Large intestine (tissue), 3 donors: ENCODE measurements at regions not wholly inside any gene's neighbourhood (a gene's known extent, or its start where the extent isn't known, plus 50 kb on each side); places are given as distances from the start of the nearest gene placed in this dataset.

Source experiments
- DNase-seq, 2 donors: peaks; one replicate each; pipeline versions ENCODE4 v3.0.0 to v3.0.0-alpha.2; 2013
- H3K27ac ChIP-seq: one replicate; pipeline ENCODE4 v1.5.1; 2013; ENCODE audit warnings: low read length
- H3K27me3 ChIP-seq: 2 replicates; pipeline ENCODE4 v1.6.1; 2013; ENCODE audit warnings: low read length; ENCODE audit not compliant: control insufficient read depth, insufficient read depth
- H3K36me3 ChIP-seq: 2 replicates; pipeline ENCODE4 v1.6.1; 2013; ENCODE audit warnings: low read length; ENCODE audit not compliant: control insufficient read depth, insufficient read depth
- H3K4me1 ChIP-seq: one replicate; pipeline ENCODE4 v1.6.1; 2013; ENCODE audit warnings: low read length; ENCODE audit not compliant: control insufficient read depth, insufficient read depth
- H3K4me3 ChIP-seq: one replicate; pipeline ENCODE4 v1.5.1; 2013; ENCODE audit warnings: low read length
- H3K9me3 ChIP-seq: one replicate; pipeline ENCODE4 v1.6.1; 2013; ENCODE audit warnings: mild to moderate bottlenecking, low read depth, low read length, moderate library complexity; ENCODE audit not compliant: control insufficient read depth
- WGBS: methylation state at CpG from one replicate; pipeline ENCODE4 v1.1.5; 2013; ENCODE audit warnings: low lambda C conversion rate; ENCODE audit not compliant: insufficient coverage; 5-methylcytosine and 5-hydroxymethylcytosine counted together

DNA sequence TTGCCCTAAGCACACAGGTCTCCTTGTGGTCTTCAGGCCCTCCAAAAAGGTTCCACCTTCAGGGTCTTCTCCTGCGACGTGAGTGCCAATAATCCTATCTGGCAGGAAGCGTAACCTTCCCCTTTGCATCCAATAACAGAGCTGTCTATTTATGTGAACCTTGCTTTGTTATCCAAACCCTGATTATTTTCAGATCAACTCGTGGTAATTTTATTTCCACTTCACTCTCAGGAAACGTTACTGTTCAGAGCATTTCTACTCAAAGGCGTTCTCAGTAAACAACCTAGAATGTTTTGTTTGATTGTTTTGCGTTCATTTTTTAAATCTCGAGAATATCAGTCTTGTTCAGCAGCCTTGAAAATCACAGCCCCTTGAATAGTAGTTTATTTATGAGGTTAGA is 232.3 kb upstream of the KLF6 start:
- Histone ChIP-seq H3K27ac (no peak overlapping the region), H3K4me1 (no peaks in the 10 kb centered on the region), H3K9me3 (no peaks in the 10 kb centered on the region), H3K27me3 (no peaks in the 10 kb centered on the region), H3K4me3 (no peak overlapping the region), H3K36me3 (no peaks in the 10 kb centered on the region)
- DNase-seq = no peak
- 82% methylated on average over 2 of the region's 8 CpGs for WGBS

DNA sequence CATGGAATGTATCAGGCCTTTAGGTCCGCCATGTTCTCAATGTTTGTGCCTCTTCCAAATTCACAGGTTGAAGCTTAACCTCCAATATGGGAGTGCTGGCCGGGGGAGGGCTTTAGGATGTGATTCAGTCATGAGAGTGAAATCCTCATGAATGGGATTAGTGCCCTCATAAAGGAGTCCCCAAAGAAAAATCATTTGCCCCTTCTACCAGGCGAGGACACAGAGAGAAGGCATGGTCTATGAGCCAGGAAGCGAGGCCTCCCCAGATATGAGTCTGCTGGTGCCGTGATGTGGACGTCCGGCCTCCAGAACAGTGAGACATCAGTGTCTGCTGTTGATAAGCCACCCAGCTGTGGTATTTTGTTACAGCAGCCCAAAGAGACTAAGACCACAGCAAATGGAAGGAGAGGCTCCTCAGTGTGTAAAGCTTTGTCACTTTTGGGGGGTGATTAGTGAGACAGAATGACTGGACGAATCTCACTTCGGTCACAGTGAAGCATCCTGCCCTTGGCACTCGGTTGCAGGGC is 231.3 kb upstream of the KLF6 start:
- H3K36me3 ChIP-seq = no peaks in the 10 kb centered on the region
- H3K4me3 ChIP-seq = no peak overlapping the region
- DNase-seq = no peak
- no peaks in the 10 kb centered on the region for H3K27me3 ChIP-seq
- no peaks in the 10 kb centered on the region for H3K9me3 ChIP-seq
- whole genome bisulfite sequencing = no CpG with 5 or more reads among the region's 10 CpGs
- no peaks in the 10 kb centered on the region for H3K4me1 ChIP-seq
- H3K27ac ChIP-seq = no peak overlapping the region

DNA sequence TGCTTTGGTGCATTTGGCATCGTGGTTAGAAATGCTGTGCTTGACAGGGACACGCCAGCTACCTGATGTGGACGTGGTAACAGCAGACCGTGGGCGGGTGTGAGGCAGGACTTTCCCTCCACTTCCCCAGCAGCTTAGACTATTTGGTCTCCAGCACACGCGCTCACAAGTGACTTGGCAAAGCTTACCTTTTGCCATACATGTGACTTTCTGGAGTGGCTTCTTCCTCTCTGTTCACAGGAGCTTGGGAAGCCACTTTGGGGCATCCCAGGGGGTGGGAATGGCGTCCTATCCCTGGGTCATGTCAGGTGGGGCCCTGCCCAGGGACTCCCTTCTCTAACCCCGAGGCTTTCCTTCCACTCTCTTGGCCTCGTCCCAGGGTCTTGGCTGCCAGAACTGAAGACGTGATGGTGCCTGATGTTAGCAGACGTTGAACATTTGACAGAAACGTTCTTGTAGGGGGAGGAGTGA is 228.7 kb upstream of the KLF6 start:
- Histone ChIP-seq H3K27ac (no peak overlapping the region), H3K36me3 (no peaks in the 10 kb centered on the region), H3K27me3 (no peaks in the 10 kb centered on the region), H3K4me3 (no peak overlapping the region), H3K9me3 (no peaks in the 10 kb centered on the region), H3K4me1 (no peaks in the 10 kb centered on the region)
- peak in 1 of 2 donors; percentile 11 for DNase-seq
- WGBS = 80% methylated on average over 1 of the region's 13 CpGs

DNA sequence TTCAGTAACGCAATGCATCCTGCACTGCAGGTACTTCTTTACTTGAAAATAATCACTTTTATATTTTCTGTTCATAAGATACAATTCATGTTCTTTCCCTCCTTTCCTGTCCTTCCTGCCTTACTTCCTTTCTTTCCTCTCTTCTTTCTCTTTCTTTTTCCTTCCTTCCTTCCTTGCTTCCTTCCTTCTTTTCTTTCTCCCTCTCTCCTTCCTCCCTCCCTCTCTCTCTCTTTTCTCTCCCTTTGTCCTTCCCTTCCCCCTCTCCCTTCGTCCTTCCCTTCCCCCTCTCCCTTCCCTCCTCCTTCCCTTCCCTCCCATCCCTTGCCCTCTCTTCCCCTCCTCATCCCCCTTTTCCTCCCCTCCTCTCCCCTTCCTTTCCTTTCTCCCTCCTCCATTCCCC is 227.8 kb upstream of the KLF6 start:
- WGBS = 83% methylated on average over 2 of the region's 2 CpGs
- Histone ChIP-seq H3K9me3 (no peaks in the 10 kb centered on the region), H3K27ac (no peak overlapping the region), H3K27me3 (no peaks in the 10 kb centered on the region), H3K36me3 (no peaks in the 10 kb centered on the region), H3K4me1 (no peaks in the 10 kb centered on the region), H3K4me3 (no peak overlapping the region)
- DNase-seq = no peak

- H3K27me3 ChIP-seq = no peaks in the 10 kb centered on the region
- WGBS = 84% methylated on average over 3 of the region's 4 CpGs
- H3K27ac ChIP-seq = no peak overlapping the region
- no peak for DNase-seq
- H3K4me1 ChIP-seq = no peaks in the 10 kb centered on the region
- no peaks in the 10 kb centered on the region for H3K9me3 ChIP-seq
- no peaks in the 10 kb centered on the region for H3K36me3 ChIP-seq
- H3K4me3 ChIP-seq = no peak overlapping the region
Observed at GRCh38 chr10:4011136-4011812, 226.3 kb upstream of the KLF6 start.

DNA sequence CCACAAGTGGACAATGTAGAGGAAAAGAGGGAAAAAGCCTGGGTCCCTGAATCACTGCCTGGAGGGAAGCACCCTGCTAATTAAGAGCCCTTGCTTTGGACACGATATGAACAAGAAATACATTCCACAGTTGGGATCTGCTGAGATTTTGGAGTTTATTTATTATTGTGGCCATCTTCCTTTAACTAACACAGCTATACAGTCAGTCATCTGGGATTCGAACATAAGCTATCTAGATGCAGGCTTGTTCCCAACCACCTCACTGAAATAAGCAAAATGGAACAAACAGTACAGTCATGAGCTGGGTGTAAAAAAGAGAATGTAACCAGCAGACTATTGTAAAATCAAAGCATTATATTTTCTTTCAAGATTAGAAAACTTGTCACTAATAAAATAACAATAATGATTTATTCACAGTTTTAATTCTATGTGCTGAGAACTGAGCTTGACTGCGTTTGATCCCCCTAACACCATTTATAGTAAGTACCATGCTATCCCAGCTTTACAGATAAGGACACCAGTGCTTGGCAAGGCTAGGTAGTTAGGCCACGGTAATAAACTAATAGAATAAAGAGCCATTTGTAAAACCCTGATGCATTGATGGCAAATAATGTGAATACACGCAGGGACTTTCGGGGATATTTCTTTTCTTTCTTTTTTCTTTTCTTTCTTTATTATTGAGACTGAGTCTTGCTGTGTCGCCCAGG is 223.8 kb upstream of the KLF6 start:
- WGBS = 90% methylated on average over 2 of the region's 7 CpGs
- Histone ChIP-seq H3K27me3 (no peaks in the 10 kb centered on the region), H3K36me3 (no peaks in the 10 kb centered on the region), H3K27ac (no peak overlapping the region), H3K4me1 (no peaks in the 10 kb centered on the region), H3K4me3 (no peak overlapping the region), H3K9me3 (no peaks in the 10 kb centered on the region)
- DNase-seq = no peak

- Histone ChIP-seq H3K27me3 (no peaks in the 10 kb centered on the region), H3K4me3 (no peak overlapping the region), H3K36me3 (no peaks in the 10 kb centered on the region), H3K9me3 (no peaks in the 10 kb centered on the region), H3K4me1 (no peaks in the 10 kb centered on the region), H3K27ac (no peak overlapping the region)
- DNase-seq = no peak
- WGBS = no CpG with 5 or more reads among the region's 4 CpGs
Observed at GRCh38 chr10:4007771-4008170, 222.8 kb upstream of the KLF6 start.

DNA sequence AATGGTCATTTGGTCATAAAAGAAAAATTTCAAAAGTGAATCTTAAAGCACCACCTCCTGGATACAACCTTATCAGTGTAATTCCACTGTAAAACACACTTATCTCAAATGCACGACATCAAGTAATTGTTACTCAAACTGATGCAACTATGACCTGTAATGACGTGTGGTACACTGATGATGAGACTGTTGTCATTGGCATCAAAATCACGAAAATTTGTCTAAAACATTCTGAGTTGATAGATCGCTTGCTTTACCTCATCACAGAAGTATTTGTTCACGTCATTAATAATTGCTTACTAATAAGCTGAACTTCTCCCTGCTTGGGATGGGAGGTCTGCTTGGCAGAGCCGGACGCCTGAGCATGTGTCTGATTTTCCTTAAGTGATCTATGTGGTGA is 221.8 kb upstream of the KLF6 start:
- H3K27me3 ChIP-seq = no peaks in the 10 kb centered on the region
- no peaks in the 10 kb centered on the region for H3K9me3 ChIP-seq
- H3K36me3 ChIP-seq = no peaks in the 10 kb centered on the region
- H3K4me1 ChIP-seq = no peaks in the 10 kb centered on the region
- WGBS = no CpG with 5 or more reads among the region's 7 CpGs
- no peak overlapping the region for H3K4me3 ChIP-seq
- no peak for DNase-seq
- no peak overlapping the region for H3K27ac ChIP-seq

- no peaks in the 10 kb centered on the region for H3K36me3 ChIP-seq
- no peak overlapping the region for H3K27ac ChIP-seq
- DNase-seq = no peak
- H3K9me3 ChIP-seq = no peaks in the 10 kb centered on the region
- WGBS = 79% methylated on average over 5 of the region's 8 CpGs
- H3K4me3 ChIP-seq = no peak overlapping the region
- H3K27me3 ChIP-seq = no peaks in the 10 kb centered on the region
- H3K4me1 ChIP-seq = no peaks in the 10 kb centered on the region
Observed at GRCh38 chr10:4006051-4006450, 221.0 kb upstream of the KLF6 start.

DNA sequence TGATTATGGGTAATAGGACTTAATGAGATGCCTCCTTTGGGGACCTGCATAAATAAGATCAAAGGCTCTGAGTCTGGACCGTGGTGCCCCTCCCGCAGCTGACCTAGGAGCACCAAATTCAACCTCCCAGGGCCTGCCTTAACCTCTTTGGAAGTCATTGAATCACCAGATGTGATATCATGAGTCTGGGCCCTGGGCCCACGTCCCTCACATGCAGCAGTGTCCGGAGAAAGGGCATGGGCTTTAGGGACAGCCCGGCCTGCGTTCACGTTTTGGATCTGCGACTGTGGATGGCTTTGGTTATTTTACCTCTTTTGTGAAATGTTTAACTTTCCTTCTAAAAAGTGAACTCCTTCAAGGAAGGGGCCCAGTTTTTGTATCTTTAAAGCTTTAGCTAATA is 220.0 kb upstream of the KLF6 start:
- Histone ChIP-seq H3K27me3 (no peaks in the 10 kb centered on the region), H3K4me3 (no peak overlapping the region), H3K36me3 (no peaks in the 10 kb centered on the region), H3K9me3 (no peaks in the 10 kb centered on the region), H3K4me1 (no peaks in the 10 kb centered on the region), H3K27ac (no peak overlapping the region)
- no CpG with 5 or more reads among the region's 8 CpGs for WGBS
- DNase-seq = no peak
